ENCODE measurements at regions not wholly inside any gene's neighbourhood (a gene's known extent, or its start where the extent isn't known, plus 50 kb on each side); places are given as distances from the start of the nearest gene placed in this dataset.

GRCh38 chr18:77487951-77488740, 238.5 kb downstream of the GALR1 start:
- Histone ChIP-seq H3K27ac (ENCODE audit: low read depth, low read length, poor library complexity, severe bottlenecking) (no peak overlapping the region), H3K4me1 (ENCODE audit: insufficient read depth, low read length, poor library complexity, severe bottlenecking) (no peaks in the 10 kb centered on the region)
- intact Hi-C loops (cut with micrococcal nuclease; ENCODE audit: unreplicated experiment), result no loop called here

DNA sequence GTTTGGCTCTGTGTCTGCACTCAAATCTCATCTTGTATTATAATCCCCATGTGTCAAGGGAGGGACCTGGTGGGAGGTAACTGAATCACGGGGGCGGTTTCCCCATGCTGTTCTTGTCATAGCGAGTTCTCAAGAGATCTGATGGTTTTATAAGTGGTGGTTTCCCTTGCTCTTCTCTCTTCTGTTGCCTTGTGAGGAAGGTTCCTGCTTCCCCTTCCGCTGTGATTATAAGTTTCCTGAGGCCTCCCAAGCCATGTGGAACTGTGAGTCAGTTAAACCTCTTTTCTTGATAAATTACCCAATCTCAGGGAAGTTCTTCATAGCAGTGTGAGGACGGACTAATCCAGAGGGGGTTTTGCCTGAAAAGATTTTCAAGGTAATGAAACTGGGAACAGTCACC, 245.4 kb downstream of the GALR1 start:
- CTCF ChIA-PET (ENCODE audit: unreplicated experiment), result no interaction called here
- POLR2A ChIA-PET, result no interaction called here
- BruUV-seq (replicated peaks), result no TSS peak
- H3K9me2 ChIP-seq (ENCODE audit: insufficient read depth, low read length), result no peaks in the 10 kb centered on the region
- no peak overlapping the region for H2AFZ ChIP-seq (ENCODE audit: low read length)
- no peaks in the 10 kb centered on the region for H3K9me3 ChIP-seq (ENCODE audit: low read length)
- H3K36me3 ChIP-seq (ENCODE audit: insufficient read depth, low read length), result no peaks in the 10 kb centered on the region
- TF ChIP-seq, protein P1, sequence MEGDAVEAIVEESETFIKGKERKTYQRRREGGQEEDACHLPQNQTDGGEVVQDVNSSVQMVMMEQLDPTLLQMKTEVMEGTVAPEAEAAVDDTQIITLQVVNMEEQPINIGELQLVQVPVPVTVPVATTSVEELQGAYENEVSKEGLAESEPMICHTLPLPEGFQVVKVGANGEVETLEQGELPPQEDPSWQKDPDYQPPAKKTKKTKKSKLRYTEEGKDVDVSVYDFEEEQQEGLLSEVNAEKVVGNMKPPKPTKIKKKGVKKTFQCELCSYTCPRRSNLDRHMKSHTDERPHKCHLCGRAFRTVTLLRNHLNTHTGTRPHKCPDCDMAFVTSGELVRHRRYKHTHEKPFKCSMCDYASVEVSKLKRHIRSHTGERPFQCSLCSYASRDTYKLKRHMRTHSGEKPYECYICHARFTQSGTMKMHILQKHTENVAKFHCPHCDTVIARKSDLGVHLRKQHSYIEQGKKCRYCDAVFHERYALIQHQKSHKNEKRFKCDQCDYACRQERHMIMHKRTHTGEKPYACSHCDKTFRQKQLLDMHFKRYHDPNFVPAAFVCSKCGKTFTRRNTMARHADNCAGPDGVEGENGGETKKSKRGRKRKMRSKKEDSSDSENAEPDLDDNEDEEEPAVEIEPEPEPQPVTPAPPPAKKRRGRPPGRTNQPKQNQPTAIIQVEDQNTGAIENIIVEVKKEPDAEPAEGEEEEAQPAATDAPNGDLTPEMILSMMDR (conservative IDR thresholded peaks at IDR 0.05; ENCODE audit: low read length), result no peak
- no peak for TF ChIP-seq EZH2phosphoT487 (IDR thresholded peaks at IDR 0.05; ENCODE audit: borderline replicate concordance, low read depth, low read length)
- H3K4me1 ChIP-seq (ENCODE audit: insufficient read depth, low read length, poor library complexity, severe bottlenecking), result no peaks in the 10 kb centered on the region
- no peak overlapping the region for H3K4me2 ChIP-seq (ENCODE audit: low read length)
- H4K20me1 ChIP-seq (ENCODE audit: insufficient read depth, low read length), result no peaks in the 10 kb centered on the region
- no peak overlapping the region for H3K4me3 ChIP-seq (ENCODE audit: low read depth, low read length, poor library complexity, severe bottlenecking)
- DNase-seq (ENCODE audit: low spot score), result no peak
- H3K27ac ChIP-seq (ENCODE audit: low read depth, low read length, poor library complexity, severe bottlenecking), result no peak overlapping the region
- intact Hi-C loops (cut with micrococcal nuclease; ENCODE audit: unreplicated experiment), result no loop called here
- no peaks in the 10 kb centered on the region for H3K79me2 ChIP-seq (ENCODE audit: insufficient read depth, low read depth, low read length)

More at GRCh38 chr18:77487951-77488740, 238.5 kb downstream of the GALR1 start:
- H3K9me3 ChIP-seq (ENCODE audit: low read length), result no peaks in the 10 kb centered on the region
- H3K4me3 ChIP-seq (ENCODE audit: low read depth, low read length, poor library complexity, severe bottlenecking), result no peak overlapping the region
- ChIA-PET CTCF (ENCODE audit: unreplicated experiment) (no interaction called here), POLR2A (interaction anchor here (0.5 kb wide), 1 partner anchor 411 kb away, joined by 3 read pairs; no protein-coding TSS in a partner anchor)
- H3K9me2 ChIP-seq (ENCODE audit: insufficient read depth, low read length), result no peaks in the 10 kb centered on the region
- H2AFZ ChIP-seq (ENCODE audit: low read length), result no peak overlapping the region
- no peaks in the 10 kb centered on the region for H4K20me1 ChIP-seq (ENCODE audit: insufficient read depth, low read length)
- no peak overlapping the region for H3K4me2 ChIP-seq (ENCODE audit: low read length)
- TF ChIP-seq, protein P1 (conservative IDR thresholded peaks at IDR 0.05; ENCODE audit: low read length), result no peak
- TF ChIP-seq EZH2phosphoT487 (IDR thresholded peaks at IDR 0.05; ENCODE audit: borderline replicate concordance, low read depth, low read length), result no peak
- no TSS peak for BruUV-seq (replicated peaks)
- H3K79me2 ChIP-seq (ENCODE audit: insufficient read depth, low read depth, low read length), result no peaks in the 10 kb centered on the region
- H3K36me3 ChIP-seq (ENCODE audit: insufficient read depth, low read length), result no peaks in the 10 kb centered on the region
- DNase-seq (ENCODE audit: low spot score), result peak; percentile 1

DNA sequence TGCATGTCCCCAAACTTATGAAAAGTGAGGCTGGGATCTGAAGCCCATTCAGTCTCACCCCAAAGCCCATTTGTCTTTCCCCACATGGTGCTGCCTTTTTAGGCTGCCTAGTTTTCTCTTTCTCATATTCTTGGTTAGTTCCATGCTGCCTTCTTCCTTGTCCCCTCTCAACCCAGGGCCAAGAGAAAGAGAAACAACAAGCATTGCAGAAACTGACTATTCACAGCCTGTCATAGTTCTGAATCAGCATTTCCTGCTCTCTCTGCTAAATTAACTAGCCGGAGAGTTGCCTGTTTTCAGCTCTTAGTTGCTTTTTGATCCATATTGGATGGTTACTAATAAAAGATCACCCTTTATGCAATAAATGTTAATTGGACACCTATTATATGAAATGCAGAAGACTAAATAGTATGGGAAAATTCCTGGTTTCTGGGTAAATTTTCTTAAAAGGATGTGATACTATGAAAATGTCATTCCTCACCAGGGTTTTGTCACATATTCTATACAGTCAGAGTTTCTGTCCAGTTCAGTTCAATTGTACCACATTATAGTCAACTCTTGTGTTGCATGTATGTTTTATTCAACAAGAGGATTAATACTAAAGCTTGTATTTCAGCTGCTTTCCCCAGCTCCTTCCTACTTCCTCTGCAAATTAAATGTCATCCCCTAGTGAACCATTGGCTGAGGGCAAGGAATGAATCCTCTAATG, 246.5 kb downstream of the GALR1 start:
- no peaks in the 10 kb centered on the region for H3K79me2 ChIP-seq (ENCODE audit: insufficient read depth, low read depth, low read length)
- no TSS peak for BruUV-seq (replicated peaks)
- H3K9me2 ChIP-seq (ENCODE audit: insufficient read depth, low read length), result no peaks in the 10 kb centered on the region
- no peak for TF ChIP-seq EZH2phosphoT487 (IDR thresholded peaks at IDR 0.05; ENCODE audit: borderline replicate concordance, low read depth, low read length)
- TF ChIP-seq, protein P1 (conservative IDR thresholded peaks at IDR 0.05; ENCODE audit: low read length), result no peak
- no peak overlapping the region for H3K4me2 ChIP-seq (ENCODE audit: low read length)
- H2AFZ ChIP-seq (ENCODE audit: low read length), result no peak overlapping the region
- ChIA-PET CTCF (ENCODE audit: unreplicated experiment) (no interaction called here), POLR2A (no interaction called here)
- no peaks in the 10 kb centered on the region for H3K4me1 ChIP-seq (ENCODE audit: insufficient read depth, low read length, poor library complexity, severe bottlenecking)
- H4K20me1 ChIP-seq (ENCODE audit: insufficient read depth, low read length), result no peaks in the 10 kb centered on the region
- intact Hi-C loops (cut with micrococcal nuclease; ENCODE audit: unreplicated experiment), result no loop called here
- H3K27ac ChIP-seq (ENCODE audit: low read depth, low read length, poor library complexity, severe bottlenecking), result no peak overlapping the region
- no peak overlapping the region for H3K4me3 ChIP-seq (ENCODE audit: low read depth, low read length, poor library complexity, severe bottlenecking)
- no peak for DNase-seq (ENCODE audit: low spot score)
- no peaks in the 10 kb centered on the region for H3K9me3 ChIP-seq (ENCODE audit: low read length)
- no peaks in the 10 kb centered on the region for H3K36me3 ChIP-seq (ENCODE audit: insufficient read depth, low read length)
